Panc1 (cell line): ENCODE measurements at regions not wholly inside any gene's neighbourhood (a gene's known extent, or its start where the extent isn't known, plus 50 kb on each side); places are given as distances from the start of the nearest gene placed in this dataset.

ENCODE experiments used
- POLR2AphosphoS5 ChIP-seq: IDR thresholded peaks from 2 replicates; pipeline ENCODE4 v1.6.1; 2012; ENCODE audit warnings: mild to moderate bottlenecking, low read depth, low read length, moderate library complexity
- REST ChIP-seq, 2 experiments: IDR thresholded peaks; 2 replicates each; pipeline ENCODE4 v1.6.1; 2011 to 2012; ENCODE audit warnings: low read depth in 2 of 2, control low read depth in 1 of 2, low read length in 1 of 2, mild to moderate bottlenecking in 1 of 2, moderate library complexity in 1 of 2; ENCODE audit not compliant: insufficient read depth in 1 of 2
- TCF7L2 ChIP-seq: IDR thresholded peaks from 2 replicates; pipeline ENCODE4 v1.6.1; 2011; ENCODE audit warnings: mild to moderate bottlenecking, low read depth, low read length, inconsistent platforms
- TF ChIP-seq, protein P1 (sequence below): fragments of 450-650 bp; IDR thresholded peaks from 2 replicates; pipeline ENCODE4 v1.5.1; 2017; ENCODE audit warnings: mild to moderate bottlenecking

DNA sequence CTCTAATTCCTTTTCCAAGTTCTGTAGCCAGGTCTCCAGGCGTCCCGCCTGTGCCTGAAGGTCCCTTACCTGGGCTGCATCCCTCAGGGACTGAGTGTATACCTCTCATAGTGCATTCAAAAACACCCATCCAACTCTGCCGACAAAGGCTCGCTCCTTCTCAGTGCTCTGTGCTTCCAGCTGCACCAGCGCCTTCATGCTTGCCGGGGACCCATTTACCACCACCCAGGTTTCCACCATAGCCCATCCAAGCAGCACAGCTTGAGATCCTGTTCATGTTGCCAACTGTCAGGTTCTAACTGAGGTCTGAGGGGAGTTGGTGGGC is 794.5 kb downstream of the EFNA5 start:
- TF ChIP-seq, protein P1, sequence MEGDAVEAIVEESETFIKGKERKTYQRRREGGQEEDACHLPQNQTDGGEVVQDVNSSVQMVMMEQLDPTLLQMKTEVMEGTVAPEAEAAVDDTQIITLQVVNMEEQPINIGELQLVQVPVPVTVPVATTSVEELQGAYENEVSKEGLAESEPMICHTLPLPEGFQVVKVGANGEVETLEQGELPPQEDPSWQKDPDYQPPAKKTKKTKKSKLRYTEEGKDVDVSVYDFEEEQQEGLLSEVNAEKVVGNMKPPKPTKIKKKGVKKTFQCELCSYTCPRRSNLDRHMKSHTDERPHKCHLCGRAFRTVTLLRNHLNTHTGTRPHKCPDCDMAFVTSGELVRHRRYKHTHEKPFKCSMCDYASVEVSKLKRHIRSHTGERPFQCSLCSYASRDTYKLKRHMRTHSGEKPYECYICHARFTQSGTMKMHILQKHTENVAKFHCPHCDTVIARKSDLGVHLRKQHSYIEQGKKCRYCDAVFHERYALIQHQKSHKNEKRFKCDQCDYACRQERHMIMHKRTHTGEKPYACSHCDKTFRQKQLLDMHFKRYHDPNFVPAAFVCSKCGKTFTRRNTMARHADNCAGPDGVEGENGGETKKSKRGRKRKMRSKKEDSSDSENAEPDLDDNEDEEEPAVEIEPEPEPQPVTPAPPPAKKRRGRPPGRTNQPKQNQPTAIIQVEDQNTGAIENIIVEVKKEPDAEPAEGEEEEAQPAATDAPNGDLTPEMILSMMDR: no peak
- TF ChIP-seq TCF7L2 (no peak), POLR2AphosphoS5 (no peak), REST (IDR thresholded peaks at IDR 0.05; ENCODE audit: insufficient read depth in 1 of 2, low read depth in 2 of 2, low read length in 1 of 2) (no peak)
